ENCODE measurements at regions not wholly inside any gene's neighbourhood (a gene's known extent, or its start where the extent isn't known, plus 50 kb on each side); places are given as distances from the start of the nearest gene placed in this dataset.

- Histone ChIP-seq H3K27me3 (no peaks in the 10 kb centered on the region), H3K36me3 (no peaks in the 10 kb centered on the region), H3K9me3 (no peaks in the 10 kb centered on the region), H3K4me3 (no peak overlapping the region), H3K4me1 (no peaks in the 10 kb centered on the region), H3K27ac (no peak overlapping the region)
- peak in 1 of 3 donors; percentile 23 for DNase-seq
- no peak for TF ChIP-seq POLR2A (IDR thresholded peaks at IDR 0.05)
- no peak for TF ChIP-seq CTCF (IDR thresholded peaks at IDR 0.05)
These were observed 84.4 kb upstream of the HS6ST1 start for GRCh38 chr2:128402911-128403670.

GRCh38 chr2:128403814-128404708 lies 85.4 kb upstream of the HS6ST1 start:
- Histone ChIP-seq H3K9me3 (no peaks in the 10 kb centered on the region), H3K27ac (no peak overlapping the region), H3K4me3 (no peak overlapping the region), H3K4me1 (no peaks in the 10 kb centered on the region), H3K36me3 (no peaks in the 10 kb centered on the region), H3K27me3 (no peaks in the 10 kb centered on the region)
- TF ChIP-seq POLR2A (IDR thresholded peaks at IDR 0.05) (no peak), CTCF (IDR thresholded peaks at IDR 0.05) (no peak)
- no peak for DNase-seq

GRCh38 chr2:128404709-128405466 lies 86.2 kb upstream of the HS6ST1 start:
- no peak for DNase-seq
- Histone ChIP-seq H3K27me3 (no peaks in the 10 kb centered on the region), H3K27ac (no peak overlapping the region), H3K36me3 (no peaks in the 10 kb centered on the region), H3K4me3 (no peak overlapping the region), H3K9me3 (no peaks in the 10 kb centered on the region), H3K4me1 (no peaks in the 10 kb centered on the region)
- TF ChIP-seq CTCF (IDR thresholded peaks at IDR 0.05), result no peak
- no peak for TF ChIP-seq POLR2A (IDR thresholded peaks at IDR 0.05)

GRCh38 chr2:128405467-128405900 lies 86.8 kb upstream of the HS6ST1 start:
- H3K36me3 ChIP-seq, result no peaks in the 10 kb centered on the region
- TF ChIP-seq POLR2A (IDR thresholded peaks at IDR 0.05) (no peak), CTCF (IDR thresholded peaks at IDR 0.05) (no peak)
- H3K4me3 ChIP-seq, result no peak overlapping the region
- DNase-seq, result no peak
- H3K4me1 ChIP-seq, result no peaks in the 10 kb centered on the region
- H3K27me3 ChIP-seq, result no peaks in the 10 kb centered on the region
- H3K9me3 ChIP-seq, result no peaks in the 10 kb centered on the region
- H3K27ac ChIP-seq, result no peak overlapping the region

- Histone ChIP-seq H3K27me3 (no peaks in the 10 kb centered on the region), H3K27ac (no peak overlapping the region), H3K9me3 (no peaks in the 10 kb centered on the region), H3K36me3 (no peaks in the 10 kb centered on the region), H3K4me3 (no peak overlapping the region), H3K4me1 (no peaks in the 10 kb centered on the region)
- TF ChIP-seq POLR2A (IDR thresholded peaks at IDR 0.05) (no peak), CTCF (IDR thresholded peaks at IDR 0.05) (no peak)
- peak in 1 of 3 donors; percentile 42 for DNase-seq
These were observed 87.4 kb upstream of the HS6ST1 start for GRCh38 chr2:128405981-128406613.

Measured in Peyer's patch (tissue), 4 donors.